HT-29 (cell line): ENCODE measurements at regions not wholly inside any gene's neighbourhood (a gene's known extent, or its start where the extent isn't known, plus 50 kb on each side); places are given as distances from the start of the nearest gene placed in this dataset.
"Not testable (repeated sequence)": the region's sequence is repeated elsewhere in the genome, so short reads cannot be mapped to it uniquely, and the experiment has no call there.

Source experiments
- DNase-seq: peaks from one replicate; pipeline ENCODE4 v3.0.0-alpha.2; 2015; ENCODE audit warnings: low spot score

DNA sequence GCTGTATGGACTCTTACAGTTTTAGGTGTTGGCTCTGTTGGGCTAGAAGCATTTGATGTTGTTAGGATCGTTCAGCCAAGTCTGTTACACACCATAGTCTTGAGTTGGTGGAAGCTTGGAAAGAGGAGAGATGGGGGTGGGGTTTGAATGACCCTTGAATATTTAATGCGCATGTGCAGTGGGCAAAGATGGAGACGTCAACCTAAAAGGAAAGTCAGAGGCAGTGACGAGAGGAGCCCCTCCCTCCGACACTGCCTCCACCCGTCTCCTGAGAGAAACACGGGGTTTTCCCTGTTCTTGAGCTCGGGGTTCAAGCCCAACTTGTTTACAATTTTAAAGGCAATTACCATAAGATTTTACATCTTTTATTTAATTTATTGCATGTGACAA, 311.4 kb downstream of the SHQ1 start:
- DNase-seq: no peak

DNA sequence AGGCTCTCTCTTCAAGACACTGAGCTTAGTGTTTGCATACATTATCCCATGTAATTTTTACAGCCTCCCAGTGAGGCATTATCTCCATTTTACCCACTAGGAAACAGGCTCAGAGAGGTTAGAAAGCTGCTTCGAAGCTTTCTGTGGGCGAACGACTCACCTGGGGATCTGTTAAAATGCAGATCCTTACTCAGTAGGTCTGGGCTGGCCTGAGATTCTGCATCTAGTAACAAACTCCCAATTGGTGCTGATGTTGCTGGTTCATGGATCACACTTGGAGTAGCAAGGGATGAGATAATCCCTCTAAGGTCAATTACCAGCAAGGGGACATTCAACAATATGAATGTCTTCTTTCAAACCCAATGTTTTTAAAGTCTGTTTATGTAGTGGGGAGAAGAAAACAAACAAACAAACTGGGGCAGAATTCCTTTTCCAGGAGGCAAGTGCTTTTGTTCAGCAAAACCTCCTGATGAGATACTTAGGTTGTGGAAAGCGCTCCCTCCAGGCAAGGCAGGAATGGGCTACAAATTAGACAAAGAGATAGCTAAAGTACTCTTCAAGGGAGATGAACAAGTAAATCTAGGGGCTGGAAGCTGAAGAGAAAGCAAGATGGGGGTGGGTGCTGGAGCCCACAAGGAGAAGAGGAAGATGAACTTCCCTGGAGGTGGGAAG, 311.9 kb downstream of the SHQ1 start:
- no peak for DNase-seq

- DNase-seq: no peak
Observed at GRCh38 chr3:72535772-72536171, 312.5 kb downstream of the SHQ1 start.

DNA sequence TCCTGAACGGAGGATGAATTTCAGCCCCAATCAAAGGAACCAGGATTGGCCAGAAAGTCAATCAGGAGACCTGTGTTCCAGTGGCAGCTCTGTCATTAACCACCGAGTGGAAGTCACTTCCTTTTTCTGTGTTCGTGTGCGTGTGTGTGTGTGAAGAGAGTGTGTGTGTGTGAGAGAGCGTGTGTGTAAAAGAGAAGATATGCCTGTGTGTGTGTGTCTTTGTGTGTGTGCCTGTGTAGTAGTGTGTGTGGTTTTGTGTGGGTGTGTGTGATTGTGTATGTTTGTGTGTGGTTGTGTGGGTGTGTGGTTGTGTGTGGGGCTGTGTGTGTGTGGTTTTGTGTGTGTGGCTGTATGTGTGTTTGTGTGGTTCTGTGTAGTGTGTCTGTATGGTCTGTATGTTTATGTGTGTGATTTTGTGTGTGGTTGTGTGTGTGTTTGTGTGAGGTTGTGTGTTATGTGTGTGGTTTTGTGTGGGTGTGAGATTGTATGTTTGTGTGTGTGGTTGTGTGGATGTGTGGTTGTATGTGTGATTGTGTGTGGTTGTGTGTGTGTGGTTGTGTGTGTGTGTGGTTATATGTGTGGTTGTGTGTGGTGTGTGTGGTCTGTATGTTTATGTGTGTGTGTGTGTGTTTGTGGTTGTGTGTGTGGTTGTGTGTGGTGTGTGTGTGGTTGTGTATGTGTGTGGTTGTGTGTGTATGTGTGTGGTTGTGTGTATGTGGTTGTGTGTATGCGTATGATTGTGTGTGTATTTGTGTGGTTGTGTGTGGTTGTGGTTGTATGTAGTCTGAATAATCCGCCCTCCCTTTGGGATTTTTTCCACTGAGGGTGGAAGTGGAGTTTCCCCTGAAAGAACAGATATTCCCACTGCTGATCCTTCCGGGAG, 314.4 kb downstream of the SHQ1 start:
- DNase-seq: no peak

- no peak for DNase-seq
Observed at GRCh38 chr3:72530426-72530825, 317.8 kb downstream of the SHQ1 start.

DNA sequence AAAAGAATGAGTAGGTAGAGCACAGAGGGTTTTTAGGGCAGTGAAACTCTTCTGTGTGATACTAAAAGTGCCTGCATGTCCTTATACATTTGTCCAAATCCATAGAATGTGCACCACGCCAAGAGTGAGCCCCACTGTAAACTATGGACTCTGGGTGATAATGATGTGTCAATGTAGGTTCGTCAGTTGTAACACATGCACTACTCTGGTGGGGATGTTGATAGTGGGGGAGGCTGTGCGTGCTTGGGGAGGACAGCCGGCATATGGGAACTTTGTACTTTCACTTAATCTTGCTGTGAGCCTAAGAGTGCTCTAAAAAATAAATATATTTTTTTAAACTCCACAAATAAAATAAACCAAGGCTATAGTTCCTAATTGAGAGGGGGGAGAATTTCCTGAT, 319.2 kb downstream of the SHQ1 start:
- DNase-seq: no peak

- DNase-seq: no peak
Observed at GRCh38 chr3:72523429-72524151, 324.7 kb downstream of the SHQ1 start.

GRCh38 chr3:72520690-72521308, 327.4 kb downstream of the SHQ1 start:
- no peak for DNase-seq

DNA sequence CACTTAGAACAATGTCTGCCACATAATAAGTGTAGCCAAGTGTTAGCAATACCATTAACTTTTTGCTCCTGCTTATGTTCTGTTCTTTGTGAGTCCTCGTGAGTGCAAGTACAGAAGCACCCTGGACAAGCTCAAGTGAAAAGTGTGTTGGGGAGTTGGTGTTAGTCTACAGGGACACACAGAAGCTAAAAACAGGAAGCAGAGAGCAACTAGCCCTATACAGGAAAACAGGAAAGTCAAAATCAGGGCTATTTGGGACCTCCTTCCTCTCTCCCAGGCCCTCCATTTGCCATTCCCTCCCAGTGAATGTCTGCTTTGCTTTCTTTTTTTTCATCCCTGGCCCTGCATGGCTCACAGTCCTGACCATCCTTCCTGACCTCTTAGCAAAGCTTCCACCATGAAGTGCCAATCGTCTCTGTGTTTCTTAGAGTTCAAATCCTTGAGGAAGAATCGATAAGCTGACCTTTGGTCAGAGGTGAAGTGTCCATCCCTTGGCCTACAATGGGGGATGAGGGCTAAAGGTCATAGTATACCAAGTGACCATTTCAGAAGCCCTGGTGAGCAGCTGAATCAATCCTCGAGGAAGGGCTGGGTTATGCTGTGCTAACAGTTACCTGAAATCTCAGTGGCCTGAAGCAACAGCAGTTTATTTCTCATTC, 328.2 kb downstream of the SHQ1 start:
- no peak for DNase-seq

DNA sequence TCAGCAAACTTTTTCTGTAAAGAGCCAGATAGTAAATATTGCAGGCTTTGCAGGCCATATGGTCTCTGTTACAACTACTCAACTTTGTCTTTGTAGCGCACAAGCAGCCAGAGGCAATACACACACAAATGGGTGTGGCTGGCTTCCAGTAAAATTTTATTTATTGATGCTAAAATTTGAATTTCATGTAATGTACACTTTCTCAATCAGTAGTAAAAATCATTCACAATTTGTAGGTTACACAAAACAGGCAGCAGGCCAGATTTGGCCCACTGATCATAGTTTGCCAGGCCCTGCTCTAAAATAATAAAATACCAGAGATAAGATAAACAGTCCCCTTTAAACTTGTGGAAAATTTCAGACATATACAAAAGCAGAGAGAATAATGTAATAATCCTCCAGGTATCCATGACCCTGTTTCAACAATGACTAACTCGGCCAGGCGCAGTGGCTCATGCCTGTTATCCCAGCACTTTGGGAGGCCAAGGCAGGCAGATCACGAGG, 330.3 kb downstream of the SHQ1 start:
- no peak for DNase-seq

GRCh38 chr3:72517336-72517735, 330.9 kb downstream of the SHQ1 start:
- no peak for DNase-seq

GRCh38 chr3:72516361-72516760, 331.9 kb downstream of the SHQ1 start:
- no peak for DNase-seq

DNA sequence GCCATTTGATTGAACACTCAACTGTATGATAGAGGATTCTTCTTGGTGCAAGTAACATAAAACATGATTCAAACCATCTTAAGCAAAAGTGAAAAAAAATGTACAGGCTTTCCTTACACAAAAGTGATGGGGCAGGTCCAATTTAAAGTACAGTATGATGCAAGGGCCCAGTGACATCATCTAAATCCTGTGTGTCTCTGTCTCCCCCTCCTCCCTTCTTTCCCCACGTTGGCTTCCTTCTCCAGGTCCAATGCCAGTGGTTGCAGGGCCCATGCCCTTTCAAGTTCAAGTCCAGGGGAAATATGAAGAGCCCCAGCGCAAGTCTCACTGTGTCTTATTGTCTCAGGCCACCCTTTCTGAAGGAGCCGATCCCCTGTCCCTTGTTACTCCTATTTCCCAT, 332.3 kb downstream of the SHQ1 start:
- DNase-seq: no peak

- DNase-seq: no peak
Observed at GRCh38 chr3:72515281-72515680, 333.0 kb downstream of the SHQ1 start.

- DNase-seq: no peak
Observed at GRCh38 chr3:72510247-72510646, 338.0 kb downstream of the SHQ1 start.

GRCh38 chr3:72505539-72506405, 342.5 kb downstream of the SHQ1 start:
- no peak for DNase-seq

DNA sequence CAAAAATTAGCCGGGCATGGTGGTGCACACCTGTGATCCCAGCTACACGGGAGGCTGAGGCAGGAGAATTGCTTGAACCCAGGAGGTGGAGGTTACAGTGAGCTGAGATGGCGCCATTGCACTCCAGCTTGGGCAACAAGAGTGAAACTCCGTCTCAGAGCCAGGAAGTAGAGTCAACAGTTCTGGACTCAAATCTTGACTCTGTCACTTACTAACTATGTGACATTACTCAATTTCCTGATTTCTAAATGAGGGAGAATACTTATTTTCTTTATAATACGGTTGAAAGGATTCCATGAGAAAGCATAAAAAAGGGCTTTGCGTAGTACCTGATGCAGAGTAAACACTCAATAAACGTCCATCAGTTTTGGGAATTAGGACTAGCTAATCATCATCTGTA, 350.7 kb downstream of the SHQ1 start:
- not testable (repeated sequence) for DNase-seq

DNA sequence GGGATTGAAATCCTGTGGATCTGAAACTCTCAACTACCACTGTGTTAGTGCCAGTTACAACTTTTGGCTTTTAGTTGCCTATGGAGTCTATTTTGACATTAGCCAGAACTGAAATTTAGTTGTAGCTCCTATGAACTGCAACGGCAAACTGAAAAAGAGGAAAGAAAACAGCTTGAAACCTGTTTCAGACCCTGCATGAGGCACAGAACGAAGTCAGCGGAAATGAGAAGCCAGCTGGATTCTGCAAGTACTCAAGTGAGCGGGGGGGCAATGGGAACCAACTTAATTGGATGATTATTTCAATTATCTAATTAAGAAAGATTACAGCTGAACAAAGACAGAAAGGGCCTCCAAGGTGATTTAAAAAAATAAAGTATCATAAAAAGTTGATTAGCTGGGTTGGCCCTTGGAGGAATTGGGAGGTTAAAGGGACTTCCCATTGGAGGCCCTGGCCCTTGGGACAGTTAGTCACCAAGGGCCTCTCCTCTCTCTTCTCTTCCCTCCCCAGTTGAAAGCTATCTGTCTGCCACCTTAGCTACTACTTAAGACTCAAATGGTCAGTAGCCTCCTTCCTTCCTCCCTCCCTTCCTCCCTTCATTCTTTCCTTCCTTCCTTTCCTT, 352.1 kb downstream of the SHQ1 start:
- no peak for DNase-seq

DNA sequence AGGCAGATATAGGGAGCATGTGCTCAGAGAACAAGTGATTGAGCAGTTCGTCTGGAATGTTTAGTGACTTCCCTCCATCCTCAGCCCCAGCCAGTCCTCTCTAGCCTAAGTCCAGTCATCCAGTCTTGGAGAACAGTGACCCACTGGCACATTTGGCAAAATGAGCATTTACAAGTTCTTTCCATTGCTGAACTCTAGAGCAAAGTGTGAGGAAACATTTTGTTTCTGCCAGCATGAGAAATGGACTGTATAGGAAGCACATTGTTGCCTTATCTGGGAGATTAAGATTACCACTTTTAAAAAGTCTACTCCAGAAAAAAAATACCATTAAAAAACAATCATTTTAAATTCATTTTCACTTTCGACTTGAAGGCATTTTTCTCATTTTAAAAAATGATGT, 353.6 kb downstream of the SHQ1 start:
- DNase-seq: no peak

DNA sequence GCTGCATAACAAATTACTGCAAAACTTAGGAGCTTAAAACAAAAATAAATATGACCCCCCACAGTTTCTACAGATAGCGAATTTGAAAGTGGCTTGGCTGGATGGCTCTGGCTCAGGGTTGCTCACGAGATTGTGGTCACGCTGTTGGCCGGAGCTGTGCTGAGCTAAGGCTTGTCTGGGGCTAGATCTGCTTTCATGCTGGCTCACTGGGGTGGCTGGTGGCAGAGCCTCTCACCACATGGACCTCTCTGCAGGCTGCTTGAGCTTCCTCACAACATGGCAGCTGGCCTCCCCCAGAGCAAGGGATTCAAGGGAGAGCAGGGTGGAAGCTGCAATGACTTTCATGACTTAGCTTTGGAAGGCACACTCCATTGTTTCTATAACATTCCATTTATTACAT, 354.1 kb downstream of the SHQ1 start:
- no peak for DNase-seq
